Osteocyte (in vitro differentiated cells): ENCODE measurements at regions not wholly inside any gene's neighbourhood (a gene's known extent, or its start where the extent isn't known, plus 50 kb on each side); places are given as distances from the start of the nearest gene placed in this dataset.

Source experiments
- DNase-seq: peaks from one replicate; pipeline ENCODE4 v3.0.0; 2021; ENCODE audit warnings: mixed read lengths; ENCODE audit not compliant: unreplicated experiment; ENCODE audit errors: extremely low spot score
- H3K27ac Mint-ChIP-seq: one replicate; pipeline ENCODE4 v1.8.0; 2021; ENCODE audit warnings: mild to moderate bottlenecking, mixed read lengths; ENCODE audit not compliant: unreplicated experiment
- H3K27me3 Mint-ChIP-seq: one replicate; pipeline ENCODE4 v1.8.0; 2021; ENCODE audit warnings: mixed read lengths; ENCODE audit not compliant: unreplicated experiment
- H3K36me3 Mint-ChIP-seq: one replicate; pipeline ENCODE4 v1.8.0; 2021; ENCODE audit warnings: mixed read lengths; ENCODE audit not compliant: unreplicated experiment
- H3K4me1 Mint-ChIP-seq: one replicate; pipeline ENCODE4 v1.8.0; 2021; ENCODE audit warnings: mixed read lengths; ENCODE audit not compliant: unreplicated experiment
- H3K4me3 Mint-ChIP-seq: one replicate; pipeline ENCODE4 v1.8.0; 2021; ENCODE audit warnings: mild to moderate bottlenecking, moderate library complexity, mixed read lengths; ENCODE audit not compliant: unreplicated experiment
- H3K9me3 Mint-ChIP-seq: one replicate; pipeline ENCODE4 v1.8.0; 2021; ENCODE audit warnings: mixed read lengths; ENCODE audit not compliant: unreplicated experiment
- TF ChIP-seq, protein P1 (sequence below): fragments of 200-600 bp; sonication (generic); IDR thresholded peaks from 2 replicates; pipeline ENCODE4 v1.5.0; 2021; ENCODE audit warnings: antibody characterized with exemption, mild to moderate bottlenecking, moderate library complexity

- Mint-ChIP-seq H3K36me3 (peaks cover 2% of the 10 kb centered on the region), H3K27me3 (no peaks in the 10 kb centered on the region), H3K27ac (no peak overlapping the region), H3K4me3 (no peak overlapping the region), H3K9me3 (peaks cover 20% of the 10 kb centered on the region), H3K4me1 (peaks cover 8% of the 10 kb centered on the region)
- DNase-seq = no peak
- TF ChIP-seq, protein P1, sequence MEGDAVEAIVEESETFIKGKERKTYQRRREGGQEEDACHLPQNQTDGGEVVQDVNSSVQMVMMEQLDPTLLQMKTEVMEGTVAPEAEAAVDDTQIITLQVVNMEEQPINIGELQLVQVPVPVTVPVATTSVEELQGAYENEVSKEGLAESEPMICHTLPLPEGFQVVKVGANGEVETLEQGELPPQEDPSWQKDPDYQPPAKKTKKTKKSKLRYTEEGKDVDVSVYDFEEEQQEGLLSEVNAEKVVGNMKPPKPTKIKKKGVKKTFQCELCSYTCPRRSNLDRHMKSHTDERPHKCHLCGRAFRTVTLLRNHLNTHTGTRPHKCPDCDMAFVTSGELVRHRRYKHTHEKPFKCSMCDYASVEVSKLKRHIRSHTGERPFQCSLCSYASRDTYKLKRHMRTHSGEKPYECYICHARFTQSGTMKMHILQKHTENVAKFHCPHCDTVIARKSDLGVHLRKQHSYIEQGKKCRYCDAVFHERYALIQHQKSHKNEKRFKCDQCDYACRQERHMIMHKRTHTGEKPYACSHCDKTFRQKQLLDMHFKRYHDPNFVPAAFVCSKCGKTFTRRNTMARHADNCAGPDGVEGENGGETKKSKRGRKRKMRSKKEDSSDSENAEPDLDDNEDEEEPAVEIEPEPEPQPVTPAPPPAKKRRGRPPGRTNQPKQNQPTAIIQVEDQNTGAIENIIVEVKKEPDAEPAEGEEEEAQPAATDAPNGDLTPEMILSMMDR = no peak
Observed at GRCh38 chr3:34725774-34726173, 913.6 kb upstream of the ARPP21 start.

- H3K4me3 Mint-ChIP-seq = no peak overlapping the region
- peaks cover 3% of the 10 kb centered on the region for H3K36me3 Mint-ChIP-seq
- TF ChIP-seq, protein P1 = no peak
- peaks cover 8% of the 10 kb centered on the region for H3K4me1 Mint-ChIP-seq
- no peak for DNase-seq
- H3K27me3 Mint-ChIP-seq = no peaks in the 10 kb centered on the region
- H3K9me3 Mint-ChIP-seq = peaks cover 31% of the 10 kb centered on the region
- H3K27ac Mint-ChIP-seq = no peak overlapping the region
Observed at GRCh38 chr3:34727700-34728099, 911.6 kb upstream of the ARPP21 start.

DNA sequence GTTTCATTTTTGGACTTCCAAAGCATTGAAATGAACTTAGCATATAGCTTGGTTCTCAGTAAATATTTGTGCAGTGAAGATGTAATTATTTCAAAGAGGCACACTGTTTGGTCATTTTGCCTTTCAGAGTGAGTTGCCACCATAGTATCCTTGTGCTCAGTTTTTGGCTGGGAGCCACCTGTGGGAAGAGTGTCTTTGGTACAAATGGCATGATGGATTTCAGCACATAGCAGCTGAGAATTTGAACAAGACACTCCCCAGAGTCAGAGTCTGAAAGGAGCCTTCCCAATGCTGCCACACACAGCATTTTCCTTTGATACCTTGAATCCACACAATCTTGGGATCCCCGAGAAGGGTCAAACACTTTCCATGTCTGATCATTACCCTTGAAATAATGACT lies 897.2 kb upstream of the ARPP21 start:
- TF ChIP-seq, protein P1 = no peak
- Mint-ChIP-seq H3K4me1 (no peaks in the 10 kb centered on the region), H3K27me3 (peaks cover 18% of the 10 kb centered on the region), H3K4me3 (no peak overlapping the region), H3K27ac (no peak overlapping the region), H3K9me3 (peaks cover 9% of the 10 kb centered on the region), H3K36me3 (no peaks in the 10 kb centered on the region)
- DNase-seq = no peak

DNA sequence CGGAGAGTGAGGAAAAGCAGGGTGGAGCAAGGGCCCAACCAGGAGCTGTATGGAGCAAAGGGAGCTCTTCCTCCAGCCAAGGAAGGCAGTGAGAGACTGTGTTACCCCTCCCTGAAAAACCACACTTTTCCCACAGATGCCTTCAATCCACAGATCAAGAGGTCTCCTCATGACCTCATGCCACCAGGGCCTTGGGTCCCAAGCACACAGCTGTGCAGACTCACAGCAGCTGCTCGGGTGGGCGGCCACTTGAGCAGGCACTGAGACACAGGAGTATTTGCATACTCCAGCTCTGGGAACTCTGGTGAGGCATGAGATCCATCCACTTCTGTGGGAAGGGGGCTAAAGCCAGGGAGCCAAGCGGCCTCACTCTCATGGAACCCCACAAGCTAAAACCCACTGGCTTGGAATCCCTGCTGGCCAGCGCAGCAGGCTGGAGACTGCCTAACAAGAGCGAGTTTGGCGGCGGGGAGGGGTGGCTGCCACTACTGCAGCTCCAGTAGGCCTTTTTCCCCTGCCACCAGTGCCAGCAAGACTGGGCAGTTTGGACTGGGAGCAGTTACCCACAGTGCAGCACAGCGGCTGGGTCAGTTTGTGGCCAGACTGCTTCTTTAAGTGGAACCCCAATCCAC lies 880.6 kb upstream of the ARPP21 start:
- no peak overlapping the region for H3K4me3 Mint-ChIP-seq
- H3K27me3 Mint-ChIP-seq = peaks cover 33% of the 10 kb centered on the region
- TF ChIP-seq, protein P1 = no peak
- DNase-seq = no peak
- H3K9me3 Mint-ChIP-seq = no peaks in the 10 kb centered on the region
- H3K27ac Mint-ChIP-seq = no peak overlapping the region
- no peaks in the 10 kb centered on the region for H3K4me1 Mint-ChIP-seq
- H3K36me3 Mint-ChIP-seq = no peaks in the 10 kb centered on the region

DNA sequence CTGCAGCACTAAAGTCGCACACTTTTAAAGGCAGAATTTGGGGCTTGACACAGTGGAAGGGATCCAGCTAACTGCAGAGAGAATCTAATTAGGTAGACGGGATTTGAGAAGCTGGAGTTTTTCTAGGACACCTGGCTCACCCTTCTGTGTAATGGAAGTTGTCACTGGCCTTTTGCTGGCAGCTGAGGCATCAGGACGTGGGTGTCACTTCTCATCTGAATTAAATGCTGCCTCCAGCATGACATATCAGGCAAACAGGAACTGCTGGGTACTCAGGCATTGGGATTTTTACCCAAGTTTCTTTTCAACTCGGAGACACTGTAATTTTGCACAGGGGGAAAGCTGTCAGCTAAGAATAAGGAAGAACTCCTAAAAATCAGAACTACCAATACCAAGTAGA lies 861.9 kb upstream of the ARPP21 start:
- no peaks in the 10 kb centered on the region for H3K36me3 Mint-ChIP-seq
- H3K4me1 Mint-ChIP-seq = peaks cover 15% of the 10 kb centered on the region
- no peaks in the 10 kb centered on the region for H3K9me3 Mint-ChIP-seq
- no peak for DNase-seq
- TF ChIP-seq, protein P1 = no peak
- no peak overlapping the region for H3K27ac Mint-ChIP-seq
- H3K4me3 Mint-ChIP-seq = no peak overlapping the region
- peaks cover 8% of the 10 kb centered on the region for H3K27me3 Mint-ChIP-seq
